Activated naive CD4-positive, alpha-beta T cell treated with anti-CD3 and anti-CD28 coated beads, Interleukin-2, amount 50 U/mL, for 16 hours (primary cell): ENCODE measurements at regions not wholly inside any gene's neighbourhood (a gene's known extent, or its start where the extent isn't known, plus 50 kb on each side); places are given as distances from the start of the nearest gene placed in this dataset.
A peak's percentile ranks its signal among the peaks of the same experiment; 100 is the strongest.

ENCODE experiments used
- DNase-seq: peaks from one replicate; pipeline ENCODE4 v3.0.0-alpha.2; 2020

DNA sequence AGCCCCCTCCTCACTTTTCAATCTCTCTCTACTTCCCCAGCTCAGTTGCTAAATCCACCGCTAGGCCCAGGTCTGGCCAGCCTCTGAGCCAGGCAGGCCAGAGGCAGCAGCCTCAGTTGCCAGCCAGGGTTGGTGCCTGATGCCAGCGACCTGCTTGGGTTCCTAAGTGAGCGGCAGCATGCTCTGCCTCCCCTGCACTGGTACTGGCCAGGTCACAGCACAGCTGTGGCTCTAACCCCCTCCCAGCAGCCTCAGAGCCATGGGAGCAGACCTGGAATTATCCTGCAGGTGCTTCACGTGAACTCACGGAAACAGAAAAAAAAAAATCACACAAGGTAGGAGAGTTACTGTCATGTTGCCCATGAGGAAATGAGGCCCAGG is 82.5 kb upstream of the ATF3 start:
- DNase-seq = no peak

DNA sequence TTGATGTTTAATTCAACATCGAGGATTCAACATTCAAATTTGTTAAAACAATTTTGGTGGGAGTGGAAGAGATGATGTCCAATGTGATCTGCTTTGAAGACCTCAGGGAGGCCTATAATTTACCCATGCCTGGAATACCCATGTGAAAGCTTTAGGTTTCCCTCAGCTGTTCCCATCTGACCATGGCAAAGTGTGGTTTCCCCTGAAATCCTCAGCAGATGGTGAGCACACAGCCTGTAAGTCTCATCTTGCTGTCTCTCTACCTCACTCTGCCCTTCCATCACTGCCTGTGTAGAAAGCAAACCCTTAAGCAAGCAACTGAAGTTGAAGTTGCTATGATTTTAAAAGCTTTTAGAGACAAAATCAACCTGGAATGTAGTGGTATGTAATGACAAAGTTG is 80.1 kb upstream of the ATF3 start:
- DNase-seq = no peak

- no peak for DNase-seq
Measured at GRCh38 chr1:212529211-212529741, 79.3 kb upstream of the ATF3 start.

- DNase-seq = no peak
Measured at GRCh38 chr1:212531267-212531666, 77.3 kb upstream of the ATF3 start.

- no peak for DNase-seq
Measured at GRCh38 chr1:212531796-212532195, 76.8 kb upstream of the ATF3 start.

- no peak for DNase-seq
Measured at GRCh38 chr1:212532469-212533147, 76.0 kb upstream of the ATF3 start.

- DNase-seq = no peak
Measured at GRCh38 chr1:212533148-212533517, 75.4 kb upstream of the ATF3 start.

DNA sequence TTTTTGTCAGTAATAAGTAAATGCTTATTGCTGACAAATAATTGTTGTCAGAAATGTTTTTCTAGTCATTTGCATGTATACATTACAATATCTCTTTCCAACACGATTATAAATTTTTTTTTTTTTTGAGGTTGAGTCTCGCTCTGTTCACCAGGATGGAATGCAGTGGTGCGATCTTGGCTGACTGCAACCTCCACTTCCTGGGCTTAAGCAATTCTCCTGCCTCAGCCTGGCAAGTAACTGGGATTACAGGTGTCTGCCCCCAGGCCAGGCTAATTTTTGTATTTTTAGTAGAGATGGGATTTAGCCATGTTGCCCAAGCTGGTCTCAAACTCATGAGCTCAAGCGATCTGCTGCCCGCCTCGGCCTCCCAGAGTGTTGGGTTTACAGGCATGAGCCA is 72.0 kb upstream of the ATF3 start:
- DNase-seq = no peak

DNA sequence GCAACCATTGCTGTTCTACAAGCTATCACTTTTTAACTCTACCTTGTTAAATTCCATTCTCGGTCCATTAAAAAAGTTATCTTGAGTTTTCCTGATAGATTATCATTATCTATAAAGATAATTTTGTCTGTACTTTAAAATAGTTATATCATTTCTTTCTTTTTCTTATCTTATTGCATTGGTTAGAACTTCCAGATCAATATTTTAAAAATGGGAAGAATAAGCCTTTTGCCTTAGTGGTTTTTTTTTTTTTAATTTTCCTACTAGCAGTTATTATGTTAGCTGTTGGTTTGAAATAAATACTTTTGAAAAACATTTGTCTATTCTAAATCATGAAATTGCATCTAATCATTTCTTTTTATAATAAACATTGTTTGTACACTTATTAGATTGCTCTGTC is 71.0 kb upstream of the ATF3 start:
- DNase-seq = no peak

- no peak for DNase-seq
Measured at GRCh38 chr1:212539737-212540430, 68.7 kb upstream of the ATF3 start.

- DNase-seq = no peak
Measured at GRCh38 chr1:212542761-212543187, 65.8 kb upstream of the ATF3 start.

- no peak for DNase-seq
Measured at GRCh38 chr1:212544110-212544509, 64.5 kb upstream of the ATF3 start.

DNA sequence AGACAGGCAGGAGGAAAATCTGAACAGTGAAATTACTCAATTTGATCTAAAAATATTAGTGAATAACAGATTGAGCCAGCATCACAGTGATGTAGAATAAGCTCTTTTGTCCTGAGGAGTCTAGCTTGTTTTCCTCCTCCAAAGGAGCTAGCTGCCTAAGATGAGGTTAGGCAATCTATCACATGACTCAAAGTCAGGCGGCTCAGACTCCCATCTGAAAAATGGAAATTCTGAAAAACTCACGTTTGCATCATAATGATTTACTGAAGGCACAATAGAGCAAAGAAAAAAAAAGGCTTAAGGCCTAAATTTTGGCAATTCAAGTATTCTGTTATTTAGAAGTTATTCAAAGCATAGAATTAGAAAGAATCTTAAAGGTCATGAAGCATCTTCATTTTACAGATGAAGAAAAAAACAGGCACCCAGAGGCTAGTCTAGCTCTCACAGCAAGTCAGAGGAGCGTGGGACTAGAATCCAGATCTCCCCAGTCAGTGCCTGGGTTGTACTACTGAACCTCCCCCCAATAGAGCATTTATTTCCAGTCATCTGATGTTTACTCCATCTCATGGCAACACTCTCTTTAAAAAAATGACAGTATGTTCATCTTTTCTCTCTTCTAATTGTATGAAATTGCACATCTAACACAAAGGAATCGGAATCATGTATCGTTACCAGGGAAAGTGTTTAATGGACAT is 62.5 kb upstream of the ATF3 start:
- no peak for DNase-seq

DNA sequence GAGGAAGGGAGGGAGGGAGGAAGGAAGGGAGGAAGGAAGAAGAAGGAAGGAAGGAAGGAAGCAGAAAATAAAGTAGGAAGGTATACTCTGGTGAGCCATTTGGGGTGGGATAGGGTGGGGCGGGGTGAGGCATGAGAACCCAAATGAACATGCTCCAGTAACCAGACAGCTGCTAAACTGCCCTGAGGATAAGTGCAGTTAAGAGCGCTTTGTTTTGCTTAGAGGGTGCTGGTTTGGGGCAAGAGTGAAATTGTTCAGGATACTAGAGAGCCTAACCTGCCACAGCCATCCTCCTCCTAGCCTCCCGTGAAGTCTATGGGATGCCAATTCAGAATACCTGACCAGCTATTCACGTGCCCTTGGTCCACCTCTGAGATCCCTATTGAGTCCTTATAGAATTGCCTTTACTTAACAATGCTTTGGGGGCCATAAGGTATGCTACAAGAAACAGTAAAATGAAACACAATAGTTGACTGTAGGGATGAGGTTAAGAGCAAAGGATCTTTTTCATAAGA is 59.0 kb upstream of the ATF3 start:
- DNase-seq = no peak

DNA sequence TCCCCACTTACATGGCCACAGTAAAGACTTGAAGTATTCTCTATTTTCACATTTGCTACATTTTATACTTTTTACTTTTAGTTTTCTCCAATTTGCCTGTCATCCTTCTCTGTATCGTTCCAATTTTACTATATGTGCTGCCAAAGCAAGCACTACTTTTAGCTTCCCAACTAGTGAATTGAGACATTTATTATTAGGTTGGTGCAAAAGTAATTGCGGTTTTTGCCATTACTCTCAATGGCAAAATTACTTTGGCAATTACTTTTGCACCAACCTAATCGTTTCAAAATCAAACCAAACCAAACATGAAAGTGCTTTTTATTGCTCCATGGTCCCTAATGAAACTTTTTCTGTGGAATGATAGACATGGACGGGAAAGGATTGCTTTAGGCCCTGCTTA is 56.6 kb upstream of the ATF3 start:
- no peak for DNase-seq

GRCh38 chr1:212553676-212554075 is 54.9 kb upstream of the ATF3 start:
- DNase-seq = no peak

DNA sequence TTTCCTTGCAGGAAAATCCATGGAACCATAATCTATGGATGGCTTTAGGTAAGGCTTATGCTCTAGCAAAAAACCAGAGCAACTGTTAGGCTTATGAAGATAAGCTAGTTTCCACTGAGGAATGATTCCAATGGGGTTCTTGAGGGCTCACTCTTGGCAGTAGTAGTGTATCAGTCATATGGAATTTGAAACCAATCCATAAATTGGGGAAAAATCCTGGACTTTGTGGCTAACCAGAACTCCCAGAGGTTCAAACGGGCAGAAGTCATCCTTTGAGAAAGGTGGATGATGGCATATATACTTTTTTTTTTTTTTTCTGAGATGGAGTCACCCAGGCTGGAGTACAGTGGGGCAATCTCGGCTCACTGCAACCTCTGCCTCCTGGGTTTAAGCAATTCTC is 54.2 kb upstream of the ATF3 start:
- DNase-seq = no peak

DNA sequence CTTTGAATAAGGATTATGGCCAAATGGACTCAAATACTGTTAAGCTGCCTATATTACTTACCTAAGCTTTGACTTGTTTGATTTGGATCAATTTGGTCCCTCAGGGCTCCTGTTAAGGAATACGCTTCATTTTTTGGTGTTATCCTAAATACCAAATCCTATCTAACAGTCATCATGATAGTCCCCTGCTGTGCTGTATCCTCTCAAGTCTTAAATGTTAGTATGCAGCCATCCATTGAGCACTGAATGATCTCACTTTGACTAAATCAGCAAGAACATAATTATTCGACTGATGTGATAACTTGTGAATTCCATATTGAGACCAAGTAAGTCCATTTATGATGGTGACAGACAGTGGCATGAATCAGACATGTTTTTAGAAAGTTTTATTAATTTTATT is 53.1 kb upstream of the ATF3 start:
- DNase-seq = no peak

GRCh38 chr1:212556822-212557549 is 51.6 kb upstream of the ATF3 start:
- DNase-seq = no peak

DNA sequence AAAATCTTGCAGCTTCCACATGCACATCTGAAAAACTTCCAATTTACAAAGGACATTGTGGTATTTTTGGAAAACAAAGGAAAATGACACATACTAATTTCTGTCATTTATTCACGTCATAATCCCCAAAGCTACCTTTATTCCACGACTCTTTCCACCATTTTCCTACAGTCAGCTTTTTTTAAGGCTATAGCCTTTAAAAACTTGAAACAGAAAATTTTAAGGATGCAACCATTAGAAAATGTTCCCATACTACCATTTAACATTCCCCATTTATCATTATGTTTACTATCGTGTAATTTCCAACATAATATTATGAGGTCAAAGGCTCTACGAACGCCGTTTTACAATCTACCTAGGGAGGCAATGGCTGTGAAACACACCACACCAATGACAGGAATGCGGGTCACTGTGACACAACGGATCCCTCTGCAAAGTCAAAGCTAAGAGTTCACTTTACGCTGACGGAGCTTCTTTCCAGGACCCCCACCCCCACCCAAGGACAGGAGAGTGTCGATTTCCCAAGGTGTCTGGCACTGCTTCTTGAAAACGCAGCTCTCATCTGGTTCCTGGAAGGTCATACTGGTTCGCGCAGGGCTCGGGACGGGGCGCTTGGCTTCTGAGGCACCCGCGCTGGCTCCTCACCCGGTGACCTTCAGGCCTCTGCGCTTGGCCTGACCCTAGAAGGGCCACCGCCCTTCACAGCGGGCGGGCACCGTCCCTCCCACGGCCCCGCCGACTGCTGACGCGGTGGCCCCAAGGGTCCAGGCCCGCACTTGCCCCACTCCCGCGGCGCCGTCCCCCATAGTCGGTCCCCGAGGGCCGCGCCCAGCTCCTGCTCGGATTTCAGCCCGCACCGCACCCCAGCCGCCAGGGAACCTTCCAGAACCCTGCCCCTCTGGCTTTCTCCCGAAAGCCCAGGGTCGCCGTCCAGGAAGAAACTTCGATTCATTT is 50.5 kb upstream of the ATF3 start:
- DNase-seq = no peak

DNA sequence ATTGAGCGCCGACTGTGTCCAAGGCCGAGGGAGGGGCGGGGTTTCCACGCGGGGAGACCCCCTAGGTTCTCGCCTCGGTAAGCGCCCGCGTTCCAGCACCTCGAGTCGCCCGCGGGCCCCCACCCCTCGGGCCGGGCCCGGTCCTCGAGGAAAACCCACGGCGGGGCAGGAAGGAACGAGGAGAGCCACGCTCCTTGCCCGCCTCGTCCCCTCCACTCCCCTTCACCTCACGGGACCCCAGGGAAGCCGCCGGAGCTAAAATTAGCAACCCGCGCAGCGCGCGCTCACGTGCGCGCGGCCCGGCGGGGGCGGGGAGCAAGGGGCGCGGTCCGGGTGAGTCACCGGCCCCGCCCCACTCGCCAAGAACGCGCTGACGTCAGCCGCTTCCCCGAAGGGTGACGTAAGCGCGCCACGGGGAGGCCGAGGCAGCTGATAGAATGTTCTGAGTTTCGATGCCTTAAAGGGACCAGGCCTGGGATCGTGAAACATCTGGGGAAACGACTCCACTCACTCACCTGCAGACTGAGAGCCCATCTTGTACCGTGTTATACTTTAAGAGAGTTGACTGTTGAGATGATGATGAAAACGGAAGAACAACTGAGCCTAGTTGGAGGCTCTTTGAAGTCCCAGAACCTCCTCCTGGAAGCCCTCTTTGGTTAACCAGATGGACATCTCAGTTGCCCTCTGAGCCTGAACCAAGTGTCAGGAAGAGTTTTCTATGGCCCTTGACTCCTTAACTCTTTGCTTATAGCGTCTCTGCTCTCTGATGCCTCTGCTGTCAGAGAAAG is 49.7 kb upstream of the ATF3 start:
- DNase-seq = peak; percentile 89
